SK-N-SH (cell line): ENCODE measurements at regions not wholly inside any gene's neighbourhood (a gene's known extent, or its start where the extent isn't known, plus 50 kb on each side); places are given as distances from the start of the nearest gene placed in this dataset.

Experiments used
- CTCF ChIA-PET: fragments of 300-600, 350-600 bp; formaldehyde crosslinking; extraction: SDS; loops from one replicate; lab custom pipeline; 2021; lab: Yijun Ruan, JAX
- POLR2A ChIA-PET: fragments of 350-600 bp; sonication (Branson Sonifier 250); formaldehyde crosslinking; extraction: SDS; loops from one replicate; lab custom pipeline; 2020; ENCODE audit warnings: antibody characterized with exemption, inconsistent platforms; lab: Yijun Ruan, JAX
- DNase-seq: peaks from one replicate; pipeline ENCODE4 v3.0.0; 2012
- H2AFZ ChIP-seq: fragments of 200-600 bp; sonication (generic); 2 replicates; pipeline ENCODE4 v1.8.1; 2016; ENCODE audit warnings: antibody characterized with exemption, mild to moderate bottlenecking, low read depth
- H3F3A ChIP-seq: fragments of 200-600 bp; sonication (generic); replicated peaks from 2 replicates; pipeline ENCODE3; 2016; ENCODE audit warnings: antibody characterized with exemption, mild to moderate bottlenecking; ENCODE audit not compliant: insufficient read depth
- H3K27ac ChIP-seq, 2 experiments: fragments of 200-500 bp in 1 of 2; fragments of 200-600 bp in 1 of 2; sonication (Bioruptor generic) in 1 of 2; sonication (generic), shearing (Covaris generic) in 1 of 2; 2 replicates each; pipeline versions ENCODE4 v1.5.1 to v1.6.1; 2014 to 2016; ENCODE audit warnings: low read depth in 2 of 2, inconsistent platforms in 1 of 2, low read length in 1 of 2, mild to moderate bottlenecking in 1 of 2, mixed read lengths in 1 of 2
- H3K27me3 ChIP-seq: fragments of 200-600 bp; sonication (generic), shearing (Covaris generic); 2 replicates; pipeline ENCODE4 v1.6.1; 2016; ENCODE audit warnings: mixed run types; ENCODE audit not compliant: insufficient read depth
- H3K36me3 ChIP-seq, 2 experiments: fragments of 200-500 bp in 1 of 2; fragments of 200-600 bp in 1 of 2; sonication (Bioruptor generic) in 1 of 2; sonication (generic) in 1 of 2; replicated peaks in 1 of 2; 2 replicates each; pipeline versions ENCODE3 to v1.5.1; 2014 to 2016; ENCODE audit warnings: low read length in 1 of 2, mild to moderate bottlenecking in 1 of 2; ENCODE audit not compliant: insufficient read depth in 2 of 2, control insufficient read depth in 1 of 2
- H3K4me1 ChIP-seq, 2 experiments: fragments of 200-500 bp in 1 of 2; fragments of 200-600 bp in 1 of 2; sonication (Bioruptor generic) in 1 of 2; sonication (generic), shearing (Covaris generic) in 1 of 2; 2 replicates each; pipeline versions ENCODE4 v1.5.1 to v1.6.1; 2014 to 2016; ENCODE audit warnings: low read depth in 1 of 2, low read length in 1 of 2, mixed run types in 1 of 2; ENCODE audit not compliant: insufficient read depth in 2 of 2, control insufficient read depth in 1 of 2
- H3K4me2 ChIP-seq: fragments of 200-600 bp; sonication (generic), shearing (Covaris generic); 2 replicates; pipeline ENCODE4 v1.6.1; 2017; ENCODE audit warnings: mixed run types
- H3K4me3 ChIP-seq, 2 experiments: fragments of 200-500 bp in 1 of 2; fragments of 200-600 bp in 1 of 2; sonication (Bioruptor generic) in 1 of 2; sonication (generic), shearing (Covaris generic) in 1 of 2; 2 replicates each; pipeline versions ENCODE4 v1.5.1 to v1.8.1; 2014 to 2016; ENCODE audit warnings: low read depth in 2 of 2, inconsistent platforms in 1 of 2, low read length in 1 of 2, mild to moderate bottlenecking in 1 of 2, mixed read lengths in 1 of 2, moderate library complexity in 1 of 2
- H3K79me2 ChIP-seq: fragments of 200-600 bp; sonication (generic); 2 replicates; pipeline ENCODE4 v1.8.1; 2017; ENCODE audit warnings: mild to moderate bottlenecking; ENCODE audit not compliant: insufficient read depth
- H3K9ac ChIP-seq: fragments of 200-600 bp; sonication (generic); 2 replicates; pipeline ENCODE4 v1.6.1; 2017; ENCODE audit warnings: mixed run types
- H3K9me2 ChIP-seq: fragments of 200-600 bp; sonication (generic); 2 replicates; pipeline ENCODE4 v1.6.1; 2017; ENCODE audit warnings: mixed run types
- H3K9me3 ChIP-seq: fragments of 200-600 bp; sonication (generic); 2 replicates; pipeline ENCODE4 v1.6.1; 2017; ENCODE audit warnings: mixed run types, mild to moderate bottlenecking, moderate library complexity
- H4K20me1 ChIP-seq: fragments of 200-600 bp; sonication (generic); 2 replicates; pipeline ENCODE4 v1.6.1; 2017; ENCODE audit warnings: mild to moderate bottlenecking, mixed run types; ENCODE audit not compliant: insufficient read depth
- CHD2 ChIP-seq: fragments of 150-350 bp; IDR thresholded peaks from 2 replicates; pipeline ENCODE4 v1.6.1; 2018; ENCODE audit warnings: low read length; ENCODE audit not compliant: partially characterized antibody
- ELF1 ChIP-seq: IDR thresholded peaks from 2 replicates; pipeline ENCODE4 v1.4.0; 2012
- EP300 ChIP-seq, 2 experiments: IDR thresholded peaks; 2 replicates each; pipeline versions ENCODE4 v1.4.0 to v1.6.1; 2012; ENCODE audit warnings: borderline replicate concordance in 1 of 2, low read depth in 1 of 2, low read length in 1 of 2
- GABPA ChIP-seq: IDR thresholded peaks from 2 replicates; pipeline ENCODE4 v1.4.0; 2012; ENCODE audit warnings: low read depth, mild to moderate bottlenecking
- GATA2 ChIP-seq: sonication (generic); formaldehyde crosslinking; IDR thresholded peaks from 2 replicates; pipeline ENCODE4 v1.5.0; 2020; ENCODE audit warnings: mild to moderate bottlenecking, missing genetic modification reagents
- MXI1 ChIP-seq: IDR thresholded peaks from 2 replicates; pipeline ENCODE4 v1.6.1; 2012; ENCODE audit warnings: mild to moderate bottlenecking, low read depth, low read length, improper control_type of control experiment
- NRF1 ChIP-seq: IDR thresholded peaks from 2 replicates; pipeline ENCODE4 v1.6.1; 2012; ENCODE audit warnings: low read depth, mild to moderate bottlenecking, low read length
- POLR2AphosphoS5 ChIP-seq: IDR thresholded peaks from 2 replicates; pipeline ENCODE4 v1.6.1; 2012; ENCODE audit warnings: low read depth, low read length
- RFX5 ChIP-seq: IDR thresholded peaks from 2 replicates; pipeline ENCODE4 v1.6.1; 2012; ENCODE audit warnings: mild to moderate bottlenecking, improper control_type of control experiment, low read length
- SMC3 ChIP-seq: IDR thresholded peaks from 2 replicates; pipeline ENCODE4 v1.6.1; 2012; ENCODE audit warnings: low read depth, low read length, improper control_type of control experiment
- TAF1 ChIP-seq: IDR thresholded peaks from 2 replicates; pipeline ENCODE4 v1.6.1; 2012; ENCODE audit warnings: low read depth, mild to moderate bottlenecking, low read length, moderate library complexity, borderline replicate concordance
- TEAD4 ChIP-seq: IDR thresholded peaks from 2 replicates; pipeline ENCODE4 v1.4.0; 2012; ENCODE audit warnings: mild to moderate bottlenecking, borderline replicate concordance; ENCODE audit not compliant: insufficient read depth
- WGBS: methylation state at CpG from one replicate; pipeline ENCODE4 v1.1.6; 2017; ENCODE audit warnings: low lambda C conversion rate; 5-methylcytosine and 5-hydroxymethylcytosine counted together
- TF ChIP-seq, protein P1 (sequence below): fragments of 200-600 bp; sonication (generic); IDR thresholded peaks from 2 replicates; pipeline ENCODE4 v1.6.1; 2017; ENCODE audit warnings: antibody characterized with exemption, mild to moderate bottlenecking, moderate library complexity
- TF ChIP-seq, protein P2 (sequence below): IDR thresholded peaks from 2 replicates; pipeline ENCODE4; 2012
- TF ChIP-seq, protein P3 (sequence below): IDR thresholded peaks from 2 replicates; pipeline ENCODE4 v1.4.0; 2012; ENCODE audit warnings: low read depth, borderline replicate concordance
- TF ChIP-seq, protein P4 (sequence below): IDR thresholded peaks from 2 replicates; pipeline ENCODE4 v1.4.0; 2012; ENCODE audit warnings: low read depth, borderline replicate concordance

DNA sequence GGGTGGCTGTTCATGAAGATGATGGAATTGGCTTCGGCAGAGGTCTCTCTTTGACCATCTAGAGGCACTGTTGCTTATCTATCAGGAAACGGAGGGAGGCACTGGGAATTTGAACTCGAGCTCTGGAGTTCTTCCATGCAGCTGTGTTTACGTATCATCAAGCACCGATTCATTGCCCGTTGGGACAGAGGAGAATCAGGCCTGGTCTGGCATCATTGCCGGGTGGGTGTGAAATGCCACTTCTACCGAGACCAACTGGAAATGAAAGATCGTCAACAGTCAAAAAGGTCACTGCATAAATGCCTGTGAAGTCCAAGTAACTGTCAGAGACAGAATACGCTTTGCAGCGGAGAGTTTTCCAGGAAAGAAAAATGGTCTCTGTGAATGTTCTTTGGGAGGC lies 166.9 kb downstream of the ASMT start:
- no peak overlapping the region for H3K9ac ChIP-seq
- H3K27me3 ChIP-seq: no peaks in the 10 kb centered on the region
- no peaks in the 10 kb centered on the region for H3K4me1 ChIP-seq
- H2AFZ ChIP-seq: no peak overlapping the region
- H4K20me1 ChIP-seq: no peaks in the 10 kb centered on the region
- H3K9me2 ChIP-seq: no peaks in the 10 kb centered on the region
- peaks cover 6% of the 10 kb centered on the region for H3F3A ChIP-seq
- 33% methylated on average over 11 of the region's 11 CpGs for WGBS
- DNase-seq: no peak
- H3K27ac ChIP-seq: no peak overlapping the region
- TF ChIP-seq POLR2AphosphoS5: no peak
- TF ChIP-seq MXI1: no peak
- no peak for TF ChIP-seq TEAD4
- TF ChIP-seq RFX5: no peak
- no peak for TF ChIP-seq CHD2
- no peak for TF ChIP-seq ELF1
- POLR2A ChIA-PET: no interaction called here
- H3K79me2 ChIP-seq: no peaks in the 10 kb centered on the region
- H3K36me3 ChIP-seq: no peaks in the 10 kb centered on the region
- no peaks in the 10 kb centered on the region for H3K9me3 ChIP-seq
- CTCF ChIA-PET: no interaction called here
- H3K4me2 ChIP-seq: no peak overlapping the region
- H3K4me3 ChIP-seq: no peak overlapping the region

DNA sequence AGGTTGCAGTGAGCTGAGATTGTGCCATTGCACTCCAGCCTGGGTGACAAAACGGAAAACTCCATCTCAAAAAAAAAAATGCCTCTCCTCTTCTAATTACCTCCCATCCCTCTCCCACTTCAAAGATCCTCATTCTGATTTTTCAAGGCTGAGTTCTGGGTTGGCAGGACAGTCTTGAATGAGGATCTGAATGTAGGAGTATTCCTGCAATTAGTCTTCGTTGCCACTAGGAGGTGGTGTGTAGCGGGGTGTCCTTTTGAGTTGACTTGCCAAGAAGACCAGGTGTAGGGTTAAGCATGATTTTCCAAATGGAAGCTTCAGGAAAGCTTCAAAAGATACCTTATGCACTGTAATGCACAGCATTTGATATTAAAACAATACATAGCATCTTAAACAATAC lies 169.9 kb downstream of the ASMT start:
- DNase-seq: no peak
- Histone ChIP-seq H3F3A (no peaks in the 10 kb centered on the region), H3K9ac (no peak overlapping the region), H3K27me3 (no peaks in the 10 kb centered on the region), H4K20me1 (no peaks in the 10 kb centered on the region), H3K4me1 (no peaks in the 10 kb centered on the region), H3K36me3 (no peaks in the 10 kb centered on the region), H3K4me2 (no peak overlapping the region), H3K9me3 (no peaks in the 10 kb centered on the region), H2AFZ (no peak overlapping the region), H3K79me2 (no peaks in the 10 kb centered on the region), H3K4me3 (no peak overlapping the region), H3K9me2 (no peaks in the 10 kb centered on the region), H3K27ac (no peak overlapping the region)
- POLR2A ChIA-PET: no interaction called here
- CTCF ChIA-PET: no interaction called here
- TF ChIP-seq, protein P1, sequence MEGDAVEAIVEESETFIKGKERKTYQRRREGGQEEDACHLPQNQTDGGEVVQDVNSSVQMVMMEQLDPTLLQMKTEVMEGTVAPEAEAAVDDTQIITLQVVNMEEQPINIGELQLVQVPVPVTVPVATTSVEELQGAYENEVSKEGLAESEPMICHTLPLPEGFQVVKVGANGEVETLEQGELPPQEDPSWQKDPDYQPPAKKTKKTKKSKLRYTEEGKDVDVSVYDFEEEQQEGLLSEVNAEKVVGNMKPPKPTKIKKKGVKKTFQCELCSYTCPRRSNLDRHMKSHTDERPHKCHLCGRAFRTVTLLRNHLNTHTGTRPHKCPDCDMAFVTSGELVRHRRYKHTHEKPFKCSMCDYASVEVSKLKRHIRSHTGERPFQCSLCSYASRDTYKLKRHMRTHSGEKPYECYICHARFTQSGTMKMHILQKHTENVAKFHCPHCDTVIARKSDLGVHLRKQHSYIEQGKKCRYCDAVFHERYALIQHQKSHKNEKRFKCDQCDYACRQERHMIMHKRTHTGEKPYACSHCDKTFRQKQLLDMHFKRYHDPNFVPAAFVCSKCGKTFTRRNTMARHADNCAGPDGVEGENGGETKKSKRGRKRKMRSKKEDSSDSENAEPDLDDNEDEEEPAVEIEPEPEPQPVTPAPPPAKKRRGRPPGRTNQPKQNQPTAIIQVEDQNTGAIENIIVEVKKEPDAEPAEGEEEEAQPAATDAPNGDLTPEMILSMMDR: peak; percentile 31; the same call in 1 of the 2 replicates
- TF ChIP-seq MXI1: no peak
- 2% methylated on average over 3 of the region's 3 CpGs for WGBS

DNA sequence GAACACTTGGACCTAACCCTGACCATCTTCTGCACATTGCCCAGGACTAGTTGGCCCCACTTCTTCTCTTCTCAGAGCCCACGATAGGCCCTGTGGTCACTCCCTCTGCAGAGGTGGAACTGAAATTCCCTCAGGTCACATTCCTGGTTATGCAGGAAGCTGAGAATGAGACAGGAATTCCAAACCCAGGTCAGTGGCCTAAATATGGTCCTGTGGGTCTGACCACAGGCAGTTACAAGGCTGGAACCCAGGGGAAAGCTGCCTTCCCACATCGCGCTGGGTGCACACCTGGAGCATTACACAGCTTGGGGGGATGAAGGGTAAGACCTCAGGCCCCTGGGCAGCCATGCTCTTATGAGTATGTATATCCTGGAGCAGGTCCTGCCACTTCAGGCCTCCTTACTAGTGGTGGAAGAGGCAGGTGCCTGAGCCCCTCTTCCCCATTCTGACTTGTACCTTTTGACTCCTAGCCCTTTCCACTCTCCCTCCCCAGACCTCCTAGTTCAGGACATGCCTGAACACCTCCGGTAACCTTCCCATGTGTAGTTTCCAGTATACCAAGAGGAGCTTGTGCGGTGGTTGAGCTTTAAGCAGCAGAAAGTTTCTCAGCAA lies 173.5 kb downstream of the ASMT start:
- CTCF ChIA-PET: no interaction called here
- no peaks in the 10 kb centered on the region for H3K9me3 ChIP-seq
- WGBS: 51% methylated on average over 4 of the region's 5 CpGs
- no peaks in the 10 kb centered on the region; the same call in 1 of the 2 replicates for H3K27me3 ChIP-seq
- no peaks in the 10 kb centered on the region for H3K79me2 ChIP-seq
- no peak overlapping the region for H3K4me3 ChIP-seq
- DNase-seq: no peak
- H2AFZ ChIP-seq: no peak overlapping the region
- no peaks in the 10 kb centered on the region for H3F3A ChIP-seq
- H3K27ac ChIP-seq: no peak overlapping the region
- no peaks in the 10 kb centered on the region for H3K36me3 ChIP-seq
- H3K9ac ChIP-seq: no peak overlapping the region
- H3K4me1 ChIP-seq: no peaks in the 10 kb centered on the region
- POLR2A ChIA-PET: no interaction called here
- H4K20me1 ChIP-seq: no peaks in the 10 kb centered on the region
- no peak overlapping the region for H3K4me2 ChIP-seq
- no peaks in the 10 kb centered on the region for H3K9me2 ChIP-seq
- TF ChIP-seq SMC3 (no peak), GATA2 (CRISPR knock-in tag) (no peak), EP300 (IDR thresholded peaks at IDR 0.05; ENCODE audit: borderline replicate concordance in 1 of 2, low read depth in 1 of 2, low read length in 1 of 2) (no peak), CHD2 (no peak), NRF1 (no peak), TAF1 (no peak), GABPA (no peak)
- TF ChIP-seq, protein P2, sequence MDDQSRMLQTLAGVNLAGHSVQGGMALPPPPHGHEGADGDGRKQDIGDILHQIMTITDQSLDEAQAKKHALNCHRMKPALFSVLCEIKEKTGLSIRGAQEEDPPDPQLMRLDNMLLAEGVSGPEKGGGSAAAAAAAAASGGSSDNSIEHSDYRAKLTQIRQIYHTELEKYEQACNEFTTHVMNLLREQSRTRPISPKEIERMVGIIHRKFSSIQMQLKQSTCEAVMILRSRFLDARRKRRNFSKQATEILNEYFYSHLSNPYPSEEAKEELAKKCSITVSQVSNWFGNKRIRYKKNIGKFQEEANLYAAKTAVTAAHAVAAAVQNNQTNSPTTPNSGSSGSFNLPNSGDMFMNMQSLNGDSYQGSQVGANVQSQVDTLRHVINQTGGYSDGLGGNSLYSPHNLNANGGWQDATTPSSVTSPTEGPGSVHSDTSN: no peak
- TF ChIP-seq, protein P3, sequence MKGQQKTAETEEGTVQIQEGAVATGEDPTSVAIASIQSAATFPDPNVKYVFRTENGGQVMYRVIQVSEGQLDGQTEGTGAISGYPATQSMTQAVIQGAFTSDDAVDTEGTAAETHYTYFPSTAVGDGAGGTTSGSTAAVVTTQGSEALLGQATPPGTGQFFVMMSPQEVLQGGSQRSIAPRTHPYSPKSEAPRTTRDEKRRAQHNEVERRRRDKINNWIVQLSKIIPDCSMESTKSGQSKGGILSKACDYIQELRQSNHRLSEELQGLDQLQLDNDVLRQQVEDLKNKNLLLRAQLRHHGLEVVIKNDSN: no peak
- TF ChIP-seq, protein P4, sequence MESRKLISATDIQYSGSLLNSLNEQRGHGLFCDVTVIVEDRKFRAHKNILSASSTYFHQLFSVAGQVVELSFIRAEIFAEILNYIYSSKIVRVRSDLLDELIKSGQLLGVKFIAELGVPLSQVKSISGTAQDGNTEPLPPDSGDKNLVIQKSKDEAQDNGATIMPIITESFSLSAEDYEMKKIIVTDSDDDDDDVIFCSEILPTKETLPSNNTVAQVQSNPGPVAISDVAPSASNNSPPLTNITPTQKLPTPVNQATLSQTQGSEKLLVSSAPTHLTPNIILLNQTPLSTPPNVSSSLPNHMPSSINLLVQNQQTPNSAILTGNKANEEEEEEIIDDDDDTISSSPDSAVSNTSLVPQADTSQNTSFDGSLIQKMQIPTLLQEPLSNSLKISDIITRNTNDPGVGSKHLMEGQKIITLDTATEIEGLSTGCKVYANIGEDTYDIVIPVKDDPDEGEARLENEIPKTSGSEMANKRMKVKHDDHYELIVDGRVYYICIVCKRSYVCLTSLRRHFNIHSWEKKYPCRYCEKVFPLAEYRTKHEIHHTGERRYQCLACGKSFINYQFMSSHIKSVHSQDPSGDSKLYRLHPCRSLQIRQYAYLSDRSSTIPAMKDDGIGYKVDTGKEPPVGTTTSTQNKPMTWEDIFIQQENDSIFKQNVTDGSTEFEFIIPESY: no peak
